AG04450 (cell line): ENCODE measurements at regions not wholly inside any gene's neighbourhood (a gene's known extent, or its start where the extent isn't known, plus 50 kb on each side); places are given as distances from the start of the nearest gene placed in this dataset.

Experiments
- CTCF ChIA-PET: fragments of 300-600, 350-600 bp; formaldehyde crosslinking; extraction: SDS; loops from one replicate; lab custom pipeline; 2022; ENCODE audit warnings: antibody characterized with exemption, inconsistent platforms; lab: Charles Lee
- POLR2A ChIA-PET: fragments of 350-600 bp; formaldehyde crosslinking; extraction: SDS; loops from one replicate; lab custom pipeline; 2021; ENCODE audit warnings: antibody characterized with exemption, inconsistent platforms; lab: Yijun Ruan, JAX
- DNase-seq: peaks from one replicate; pipeline ENCODE4 v3.0.0-alpha.2; 2011; ENCODE audit warnings: low read depth, low spot score
- H3K27ac ChIP-seq: one replicate; pipeline ENCODE4 v1.5.1; 2012; ENCODE audit warnings: low read depth, low read length, control low read depth
- H3K27me3 ChIP-seq: one replicate; pipeline ENCODE4 v1.6.0; 2012; ENCODE audit warnings: low read length; ENCODE audit not compliant: control insufficient read depth, insufficient read depth
- H3K4me3 ChIP-seq: 2 replicates; pipeline ENCODE4 v1.5.1; 2011; ENCODE audit warnings: mild to moderate bottlenecking, low read depth, low read length, control low read depth
- H3K9me3 ChIP-seq: 2 replicates; pipeline ENCODE4 v1.5.1; 2012; ENCODE audit warnings: low read length; ENCODE audit not compliant: control insufficient read depth, insufficient read depth
- TF ChIP-seq, protein P1 (sequence below): IDR thresholded peaks from 2 replicates; pipeline ENCODE4 v1.5.1; 2011; ENCODE audit warnings: low read depth, low read length, control low read depth, inconsistent platforms

DNA sequence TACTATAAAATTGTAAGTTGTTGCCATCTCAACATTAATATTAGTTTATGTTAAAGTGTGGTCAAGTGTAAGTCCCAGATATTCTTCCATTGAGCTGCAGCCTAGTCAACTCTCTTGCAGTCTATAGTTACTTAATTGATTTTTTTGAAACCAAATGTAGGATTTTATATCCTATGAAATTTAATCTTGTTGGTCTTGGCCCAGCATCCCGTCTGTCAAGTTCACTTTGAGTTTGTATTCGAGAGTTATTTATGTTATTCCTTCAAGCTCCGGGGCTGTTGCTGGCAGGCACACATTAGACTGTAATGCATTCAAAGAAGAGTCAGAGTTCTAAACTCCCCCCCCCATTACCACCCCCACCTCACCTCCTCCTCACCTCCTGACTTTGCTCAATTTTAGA is 71.0 kb upstream of the SPACA1 start:
- Histone ChIP-seq H3K27me3 (no peaks in the 10 kb centered on the region), H3K9me3 (no peaks in the 10 kb centered on the region), H3K4me3 (no peak overlapping the region), H3K27ac (no peak overlapping the region)
- POLR2A ChIA-PET: no interaction called here
- no peak for DNase-seq
- TF ChIP-seq, protein P1, sequence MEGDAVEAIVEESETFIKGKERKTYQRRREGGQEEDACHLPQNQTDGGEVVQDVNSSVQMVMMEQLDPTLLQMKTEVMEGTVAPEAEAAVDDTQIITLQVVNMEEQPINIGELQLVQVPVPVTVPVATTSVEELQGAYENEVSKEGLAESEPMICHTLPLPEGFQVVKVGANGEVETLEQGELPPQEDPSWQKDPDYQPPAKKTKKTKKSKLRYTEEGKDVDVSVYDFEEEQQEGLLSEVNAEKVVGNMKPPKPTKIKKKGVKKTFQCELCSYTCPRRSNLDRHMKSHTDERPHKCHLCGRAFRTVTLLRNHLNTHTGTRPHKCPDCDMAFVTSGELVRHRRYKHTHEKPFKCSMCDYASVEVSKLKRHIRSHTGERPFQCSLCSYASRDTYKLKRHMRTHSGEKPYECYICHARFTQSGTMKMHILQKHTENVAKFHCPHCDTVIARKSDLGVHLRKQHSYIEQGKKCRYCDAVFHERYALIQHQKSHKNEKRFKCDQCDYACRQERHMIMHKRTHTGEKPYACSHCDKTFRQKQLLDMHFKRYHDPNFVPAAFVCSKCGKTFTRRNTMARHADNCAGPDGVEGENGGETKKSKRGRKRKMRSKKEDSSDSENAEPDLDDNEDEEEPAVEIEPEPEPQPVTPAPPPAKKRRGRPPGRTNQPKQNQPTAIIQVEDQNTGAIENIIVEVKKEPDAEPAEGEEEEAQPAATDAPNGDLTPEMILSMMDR: no peak
- CTCF ChIA-PET: no interaction called here

DNA sequence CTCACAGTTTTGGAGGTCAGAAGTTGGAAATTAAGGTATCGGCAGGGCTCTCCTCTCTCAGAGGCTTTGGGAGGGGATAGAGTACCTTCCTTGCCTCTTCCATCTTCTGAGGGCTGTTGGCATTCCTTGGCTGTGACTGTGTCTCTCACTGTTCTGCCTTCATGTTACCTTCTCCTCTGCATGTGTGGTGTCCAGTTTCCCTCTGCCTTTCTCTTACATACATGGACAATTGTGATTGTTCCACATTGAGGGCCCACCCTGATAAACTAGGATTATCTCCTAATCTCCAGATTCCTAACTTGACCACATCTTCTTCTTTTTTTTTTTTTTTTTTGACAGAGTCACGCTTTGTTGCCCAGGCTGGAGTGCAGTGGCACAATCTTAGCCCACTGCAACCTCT is 72.1 kb upstream of the SPACA1 start:
- ChIA-PET CTCF (no interaction called here), POLR2A (interaction anchor here (0.6 kb wide), 1 partner anchor 370 kb away, joined by 4 read pairs; no protein-coding TSS in a partner anchor)
- no peaks in the 10 kb centered on the region for H3K9me3 ChIP-seq
- H3K4me3 ChIP-seq: no peak overlapping the region
- TF ChIP-seq, protein P1: no peak
- H3K27ac ChIP-seq: no peak overlapping the region
- H3K27me3 ChIP-seq: no peaks in the 10 kb centered on the region
- DNase-seq: no peak

DNA sequence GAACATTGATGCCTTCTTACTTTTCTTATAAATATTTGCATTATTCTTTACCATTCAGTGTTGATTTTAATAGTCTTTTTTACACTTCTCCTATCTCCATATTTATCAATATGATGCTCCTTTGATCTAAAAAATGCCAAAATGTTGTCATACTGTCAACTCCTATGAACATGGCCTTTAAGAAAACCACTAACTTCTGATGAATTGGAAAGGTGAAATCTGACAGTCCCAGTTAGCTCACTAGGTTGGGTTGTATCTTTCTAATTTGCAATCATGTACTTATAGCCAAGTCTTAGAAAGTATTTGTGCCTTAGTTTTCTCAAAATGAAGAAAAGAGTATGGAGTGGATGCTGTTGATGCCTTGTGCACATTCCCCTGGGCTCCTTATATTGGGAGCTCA is 75.4 kb upstream of the SPACA1 start:
- POLR2A ChIA-PET: no interaction called here
- no peak overlapping the region for H3K4me3 ChIP-seq
- no peaks in the 10 kb centered on the region for H3K9me3 ChIP-seq
- TF ChIP-seq, protein P1: no peak
- H3K27ac ChIP-seq: no peak overlapping the region
- CTCF ChIA-PET: no interaction called here
- peaks cover 12% of the 10 kb centered on the region for H3K27me3 ChIP-seq
- no peak for DNase-seq

DNA sequence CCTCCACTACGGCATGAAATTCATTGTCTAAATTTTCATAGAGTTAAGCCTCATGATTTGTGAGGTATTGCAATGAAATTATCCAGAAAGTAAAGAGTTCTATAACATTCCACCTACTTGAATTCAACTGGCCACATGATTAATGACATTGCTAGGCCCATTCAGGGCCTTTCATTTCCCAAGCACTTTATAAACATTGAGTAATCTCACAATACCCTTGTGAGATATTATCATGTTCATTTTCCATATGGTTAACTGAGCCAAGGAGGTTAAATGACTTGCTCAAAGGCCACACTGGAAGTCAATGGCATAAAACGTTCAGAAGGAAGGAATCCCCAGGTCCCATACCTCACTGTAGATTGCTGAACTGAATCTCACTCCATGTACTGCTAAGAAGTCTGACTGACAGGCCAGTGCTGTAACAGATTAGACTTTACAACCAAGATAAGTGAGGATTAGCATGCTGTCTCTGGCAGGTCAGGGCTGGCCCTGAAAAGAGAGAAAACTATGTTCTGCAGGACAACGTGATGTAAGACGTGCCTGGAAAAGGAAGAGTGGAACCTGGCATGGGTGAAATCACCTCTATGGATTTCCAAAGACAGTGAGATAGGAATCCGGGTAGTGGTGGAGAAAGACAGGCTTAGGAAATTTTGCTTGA is 75.9 kb upstream of the SPACA1 start:
- DNase-seq: no peak
- TF ChIP-seq, protein P1: no peak
- no peak overlapping the region for H3K4me3 ChIP-seq

DNA sequence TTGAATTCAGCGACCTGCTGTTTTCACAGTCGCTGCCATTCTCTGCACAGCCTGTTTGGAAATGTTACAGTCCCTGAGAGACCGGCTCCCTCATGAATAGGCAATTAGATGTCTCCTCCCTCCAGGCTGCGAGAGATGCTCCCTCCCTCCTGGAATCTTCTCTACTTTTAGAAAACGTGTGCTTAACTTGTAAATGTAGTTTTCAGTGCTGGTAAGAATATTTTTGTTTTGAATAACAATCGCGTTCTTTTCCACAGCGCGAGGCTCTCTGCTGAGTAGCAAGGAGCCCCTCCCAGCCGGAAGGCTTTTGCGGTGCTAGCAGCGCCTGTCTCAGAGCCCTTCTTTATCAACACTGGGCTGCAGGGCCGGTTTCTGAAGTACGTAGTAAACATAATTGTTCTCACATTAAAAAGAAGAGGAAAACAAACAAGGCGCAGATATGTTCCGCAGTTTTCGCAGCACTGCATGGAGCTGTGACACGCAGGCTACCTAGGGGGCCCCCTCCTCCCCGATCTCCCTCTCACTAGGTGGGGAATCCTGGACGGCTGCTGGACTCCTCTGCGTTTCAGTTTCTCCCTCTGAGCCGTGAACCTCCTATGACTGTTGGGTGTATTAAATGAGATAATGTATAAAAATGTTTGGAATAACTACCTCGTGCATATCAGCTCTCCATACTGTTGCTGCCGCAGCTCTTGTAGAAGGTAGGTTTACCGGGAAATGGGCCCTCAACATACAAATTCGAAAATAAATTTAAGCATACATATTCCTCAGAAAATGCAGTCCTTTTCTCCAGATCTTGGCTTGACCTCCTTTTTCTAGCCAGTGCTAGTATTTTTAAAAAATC is 79.0 kb upstream of the SPACA1 start:
- ChIA-PET POLR2A (no interaction called here), CTCF (no interaction called here)
- Histone ChIP-seq H3K27me3 (peaks cover 14% of the 10 kb centered on the region), H3K9me3 (no peaks in the 10 kb centered on the region), H3K27ac (no peak overlapping the region), H3K4me3 (peak overlapping the region; percentile 32)
- no peak for DNase-seq
- TF ChIP-seq, protein P1: no peak

More for the DNA sequence above, 75.9 kb upstream of the SPACA1 start:
- no peaks in the 10 kb centered on the region for H3K9me3 ChIP-seq
- ChIA-PET POLR2A (no interaction called here), CTCF (no interaction called here)
- H3K27ac ChIP-seq: no peak overlapping the region
- peaks cover 14% of the 10 kb centered on the region for H3K27me3 ChIP-seq
